Kidney (tissue), 13 donors: ENCODE measurements at regions not wholly inside any gene's neighbourhood (a gene's known extent, or its start where the extent isn't known, plus 50 kb on each side); places are given as distances from the start of the nearest gene placed in this dataset.

Experiments used
- DNase-seq, 5 donors: peaks; one replicate each; pipeline ENCODE4 v3.0.0-alpha.2; 2013 to 2020
- FAIRE-seq: peaks from 2 replicates; lab custom pipeline; 2012; peaks lifted over from hg19 to GRCh38; lab: Jason Lieb, UNC
- H3K27ac ChIP-seq, 2 donors: one replicate each; pipeline ENCODE4 v1.7.0; 2013; ENCODE audit warnings: low read depth in 2 of 2, low read length in 2 of 2, inconsistent platforms in 1 of 2
- H3K27me3 ChIP-seq: one replicate; pipeline ENCODE4 v1.7.1; 2013; ENCODE audit warnings: low read length, inconsistent platforms; ENCODE audit not compliant: control insufficient read depth, insufficient read depth
- H3K36me3 ChIP-seq, 3 donors: one replicate each; pipeline versions ENCODE4 v1.7.0 to v1.7.1; 2013; ENCODE audit warnings: low read length in 3 of 3, control low read depth in 1 of 3, inconsistent platforms in 1 of 3; ENCODE audit not compliant: insufficient read depth in 3 of 3, control insufficient read depth in 2 of 3
- H3K4me1 ChIP-seq, 3 donors: one replicate each; pipeline versions ENCODE4 v1.7.0 to v1.7.1; 2013; ENCODE audit warnings: low read length in 3 of 3, inconsistent platforms in 1 of 3, low read depth in 1 of 3; ENCODE audit not compliant: control insufficient read depth in 2 of 3, insufficient read depth in 2 of 3
- H3K4me3 ChIP-seq, 3 donors: one replicate each; pipeline versions ENCODE4 v1.7.0 to v1.8.1; 2013; ENCODE audit warnings: low read length in 3 of 3, control low read depth in 1 of 3, inconsistent platforms in 1 of 3
- H3K9ac ChIP-seq, 3 donors: one replicate each; pipeline versions ENCODE4 v1.7.0 to v1.7.1; 2013; ENCODE audit warnings: low read length in 3 of 3, control low read depth in 1 of 3, inconsistent platforms in 1 of 3
- H3K9me3 ChIP-seq, 3 donors: one replicate each; pipeline versions ENCODE4 v1.7.0 to v1.7.1; 2013; ENCODE audit warnings: low read length in 3 of 3, control low read depth in 1 of 3, inconsistent platforms in 1 of 3; ENCODE audit not compliant: control insufficient read depth in 2 of 3, insufficient read depth in 1 of 3
- intact Hi-C: fragments of 100-400 bp; cut with DNase I; formaldehyde crosslinking; loops from one replicate; pipeline ENCODE4 v1.11.1; 2022
- TF ChIP-seq, protein P1 (sequence below): IDR thresholded peaks from 3 replicates; pipeline ENCODE4 v1.5.1; 2012; ENCODE audit warnings: mild to moderate bottlenecking, moderate library complexity, borderline replicate concordance; ENCODE audit not compliant: insufficient read depth; ENCODE audit errors: extremely low read depth
- donor health status: control.
- donor health status: control.
- donor health status: control.
- donor health status: control.
- donor health status: control.
- donor health status: DM: yes; HTN: yes; CAD: no.
- donor health status: Normal renal cell carcinoma (clear cell type).

DNA sequence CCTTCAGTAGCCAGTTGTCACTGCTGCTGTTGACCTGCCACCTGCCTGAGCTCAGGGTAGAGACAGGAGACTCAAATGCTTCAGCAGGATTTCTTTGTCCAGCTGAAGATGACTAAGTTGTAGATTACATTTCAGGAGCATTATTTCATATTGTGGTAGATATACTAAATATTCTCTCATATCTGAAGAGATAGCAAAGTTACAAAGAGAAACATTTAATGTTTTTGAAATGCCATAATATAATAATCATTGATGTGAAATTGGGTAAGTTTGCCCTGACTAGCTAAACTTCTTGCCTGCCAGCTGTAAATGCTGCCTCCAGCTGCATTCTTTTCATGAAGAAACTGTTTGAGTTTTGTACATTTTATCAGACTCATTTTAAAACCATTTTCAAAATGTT is 247.6 kb upstream of the CNKSR2 start:
- Histone ChIP-seq H3K4me1 (no peaks in the 10 kb centered on the region), H3K9ac (no peak overlapping the region), H3K36me3 (no peaks in the 10 kb centered on the region), H3K27me3 (no peaks in the 10 kb centered on the region), H3K4me3 (no peak overlapping the region), H3K9me3 (no peaks in the 10 kb centered on the region), H3K27ac (no peak overlapping the region)
- intact Hi-C loops = no loop called here
- no peak for FAIRE-seq
- no peak for DNase-seq
- TF ChIP-seq, protein P1, sequence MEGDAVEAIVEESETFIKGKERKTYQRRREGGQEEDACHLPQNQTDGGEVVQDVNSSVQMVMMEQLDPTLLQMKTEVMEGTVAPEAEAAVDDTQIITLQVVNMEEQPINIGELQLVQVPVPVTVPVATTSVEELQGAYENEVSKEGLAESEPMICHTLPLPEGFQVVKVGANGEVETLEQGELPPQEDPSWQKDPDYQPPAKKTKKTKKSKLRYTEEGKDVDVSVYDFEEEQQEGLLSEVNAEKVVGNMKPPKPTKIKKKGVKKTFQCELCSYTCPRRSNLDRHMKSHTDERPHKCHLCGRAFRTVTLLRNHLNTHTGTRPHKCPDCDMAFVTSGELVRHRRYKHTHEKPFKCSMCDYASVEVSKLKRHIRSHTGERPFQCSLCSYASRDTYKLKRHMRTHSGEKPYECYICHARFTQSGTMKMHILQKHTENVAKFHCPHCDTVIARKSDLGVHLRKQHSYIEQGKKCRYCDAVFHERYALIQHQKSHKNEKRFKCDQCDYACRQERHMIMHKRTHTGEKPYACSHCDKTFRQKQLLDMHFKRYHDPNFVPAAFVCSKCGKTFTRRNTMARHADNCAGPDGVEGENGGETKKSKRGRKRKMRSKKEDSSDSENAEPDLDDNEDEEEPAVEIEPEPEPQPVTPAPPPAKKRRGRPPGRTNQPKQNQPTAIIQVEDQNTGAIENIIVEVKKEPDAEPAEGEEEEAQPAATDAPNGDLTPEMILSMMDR = no peak

DNA sequence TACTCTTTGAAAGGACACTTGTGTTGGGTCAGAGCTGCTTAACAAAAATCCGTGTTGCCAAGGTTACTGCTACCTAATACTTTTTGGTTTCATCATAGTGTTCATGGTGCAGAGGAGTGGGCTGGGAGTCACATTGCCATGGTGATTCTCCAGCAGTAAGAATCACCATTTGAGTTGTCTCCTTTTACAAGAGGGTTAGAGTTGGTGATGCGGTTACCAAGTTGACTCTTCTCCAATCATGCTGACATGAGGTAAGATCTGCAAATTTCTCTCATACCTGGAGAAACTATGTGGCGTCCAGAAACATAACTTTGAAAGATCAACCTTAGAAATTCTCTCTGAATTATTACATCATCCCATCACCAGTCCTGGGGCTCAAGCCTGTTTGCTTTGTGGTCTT is 242.9 kb upstream of the CNKSR2 start:
- Histone ChIP-seq H3K4me3 (no peak overlapping the region), H3K36me3 (no peaks in the 10 kb centered on the region), H3K4me1 (no peaks in the 10 kb centered on the region), H3K9me3 (no peaks in the 10 kb centered on the region), H3K27me3 (no peaks in the 10 kb centered on the region), H3K9ac (no peak overlapping the region), H3K27ac (no peak overlapping the region)
- TF ChIP-seq, protein P1 = no peak
- no peak for DNase-seq
- intact Hi-C loops = no loop called here
- no peak for FAIRE-seq

DNA sequence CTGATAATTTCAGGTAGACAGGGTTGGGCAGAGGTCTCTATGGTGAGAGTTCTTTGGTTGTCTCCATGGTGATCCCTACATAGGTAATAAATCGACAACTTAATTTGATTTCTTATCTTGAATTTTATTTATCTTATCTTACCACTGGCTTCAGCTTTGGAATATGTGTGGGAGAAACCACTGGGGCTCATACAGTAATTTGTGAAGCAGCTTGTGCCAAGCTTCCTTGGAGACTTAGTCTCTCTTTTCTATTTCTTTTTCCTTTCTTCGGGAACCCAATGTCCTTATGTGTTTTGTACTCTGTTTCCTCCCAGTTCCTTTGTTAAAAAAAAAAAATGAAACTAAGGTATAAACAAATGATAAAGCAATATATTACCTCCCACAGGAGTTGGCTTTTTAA is 242.4 kb upstream of the CNKSR2 start:
- TF ChIP-seq, protein P1 = no peak
- FAIRE-seq = no peak

DNA sequence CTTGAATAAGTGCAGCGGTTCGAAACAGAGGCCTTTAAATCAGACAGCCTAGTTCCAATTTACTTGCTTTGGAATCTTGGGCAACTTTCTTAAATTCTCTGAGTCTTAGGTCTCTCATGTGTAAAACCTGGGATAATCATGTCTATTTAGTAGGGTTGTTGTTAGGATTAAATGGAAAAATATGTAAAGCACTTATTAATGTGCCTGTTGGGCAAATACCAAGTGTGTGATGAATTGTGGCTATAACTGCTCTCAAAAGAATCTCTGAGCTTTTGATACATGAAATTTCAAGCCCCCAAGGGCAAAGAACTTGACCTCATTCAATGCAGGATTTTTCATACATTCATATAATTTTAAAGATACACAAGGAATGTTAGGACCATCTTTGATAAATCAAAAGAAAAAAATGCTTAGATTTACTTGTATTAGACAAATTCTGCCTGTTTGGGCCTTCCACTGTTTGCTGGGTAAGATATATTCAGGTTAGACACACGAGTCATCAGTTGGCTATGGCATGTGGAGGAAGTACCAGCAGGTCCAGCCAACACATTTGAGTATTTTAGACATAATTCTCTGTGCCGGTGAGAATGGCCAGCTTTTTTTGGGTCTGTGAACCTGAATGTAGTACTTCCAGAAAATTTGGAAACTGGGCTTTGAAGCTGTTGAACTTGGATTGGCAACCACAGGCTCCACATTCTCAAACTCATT is 241.4 kb upstream of the CNKSR2 start:
- TF ChIP-seq, protein P1 = no peak
- no peak overlapping the region for H3K9ac ChIP-seq
- no peak for DNase-seq
- H3K36me3 ChIP-seq = no peaks in the 10 kb centered on the region
- no peaks in the 10 kb centered on the region for H3K27me3 ChIP-seq
- H3K27ac ChIP-seq = no peak overlapping the region
- H3K4me1 ChIP-seq = no peaks in the 10 kb centered on the region
- no peaks in the 10 kb centered on the region for H3K9me3 ChIP-seq
- no peak for FAIRE-seq
- H3K4me3 ChIP-seq = no peak overlapping the region
- intact Hi-C loops = no loop called here

More for the DNA sequence above, 242.4 kb upstream of the CNKSR2 start:
- DNase-seq = no peak
- Histone ChIP-seq H3K9ac (no peak overlapping the region), H3K4me1 (no peaks in the 10 kb centered on the region), H3K27me3 (no peaks in the 10 kb centered on the region), H3K9me3 (no peaks in the 10 kb centered on the region), H3K4me3 (no peak overlapping the region), H3K27ac (no peak overlapping the region), H3K36me3 (no peaks in the 10 kb centered on the region)
- intact Hi-C loops = no loop called here
